GDM1 (cell line): ENCODE measurements at regions not wholly inside any gene's neighbourhood (a gene's known extent, or its start where the extent isn't known, plus 50 kb on each side); places are given as distances from the start of the nearest gene placed in this dataset.

Experiments
- DNase-seq: peaks from one replicate; lab custom pipeline; 2025; lab: John Stamatoyannopoulos, UW

- DNase-seq: no peak
Observed at GRCh38 chr5:110112348-110112747, 422.6 kb downstream of the MAN2A1 start.

- DNase-seq: no peak
Observed at GRCh38 chr5:110115503-110115902, 425.8 kb downstream of the MAN2A1 start.

GRCh38 chr5:110116539-110116938, 426.8 kb downstream of the MAN2A1 start:
- DNase-seq: no peak

- no peak for DNase-seq
Observed at GRCh38 chr5:110134963-110135935, 445.5 kb downstream of the MAN2A1 start.

- no peak for DNase-seq
Observed at GRCh38 chr5:110150199-110150598, 460.5 kb downstream of the MAN2A1 start.

GRCh38 chr5:110159202-110159601, 469.5 kb downstream of the MAN2A1 start:
- DNase-seq: no peak

- no peak for DNase-seq
Observed at GRCh38 chr5:110161162-110161561, 471.4 kb downstream of the MAN2A1 start.

- no peak for DNase-seq
Observed at GRCh38 chr5:110165366-110165765, 475.6 kb downstream of the MAN2A1 start.

GRCh38 chr5:110167384-110167783, 477.7 kb downstream of the MAN2A1 start:
- DNase-seq: no peak

- DNase-seq: no peak
Observed at GRCh38 chr5:110169461-110169860, 479.7 kb downstream of the MAN2A1 start.

GRCh38 chr5:110177729-110178128, 488.0 kb downstream of the MAN2A1 start:
- no peak for DNase-seq

GRCh38 chr5:110179321-110179720, 489.6 kb downstream of the MAN2A1 start:
- DNase-seq: no peak

GRCh38 chr5:110194191-110194590, 504.5 kb downstream of the MAN2A1 start:
- DNase-seq: no peak

GRCh38 chr5:110195288-110195687, 505.6 kb downstream of the MAN2A1 start:
- no peak for DNase-seq

- no peak for DNase-seq
Observed at GRCh38 chr5:110201791-110202190, 512.1 kb downstream of the MAN2A1 start.

GRCh38 chr5:110203661-110204060, 513.9 kb downstream of the MAN2A1 start:
- DNase-seq: no peak

- DNase-seq: no peak
Observed at GRCh38 chr5:110209401-110209800, 517.1 kb downstream of the TMEM232 start.

GRCh38 chr5:110218981-110219380, 507.5 kb downstream of the TMEM232 start:
- no peak for DNase-seq

- DNase-seq: no peak
Observed at GRCh38 chr5:110219769-110220168, 506.7 kb downstream of the TMEM232 start.

GRCh38 chr5:110221036-110221435, 505.4 kb downstream of the TMEM232 start:
- DNase-seq: no peak

GRCh38 chr5:110224050-110224449, 502.4 kb downstream of the TMEM232 start:
- no peak for DNase-seq

GRCh38 chr5:110225949-110226348, 500.5 kb downstream of the TMEM232 start:
- no peak for DNase-seq

GRCh38 chr5:110239786-110240185, 486.7 kb downstream of the TMEM232 start:
- no peak for DNase-seq

- DNase-seq: no peak
Observed at GRCh38 chr5:110242950-110243349, 483.5 kb downstream of the TMEM232 start.
